GM18858 (cell line): ENCODE measurements at regions not wholly inside any gene's neighbourhood (a gene's known extent, or its start where the extent isn't known, plus 50 kb on each side); places are given as distances from the start of the nearest gene placed in this dataset.

ENCODE experiments used
- ATAC-seq: cut with Tn5 transposase; IDR thresholded peaks from one replicate; pipeline ENCODE4 v1.9.1; 2021; ENCODE audit not compliant: unreplicated experiment

- no peak for ATAC-seq
Measured at GRCh38 chr15:70508561-70509281, 254.6 kb downstream of the UACA start.

- ATAC-seq: no peak
Measured at GRCh38 chr15:70507772-70508371, 255.5 kb downstream of the UACA start.

- no peak for ATAC-seq
Measured at GRCh38 chr15:70505936-70506912, 257.1 kb downstream of the UACA start.

GRCh38 chr15:70505411-70505919, 257.9 kb downstream of the UACA start:
- no peak for ATAC-seq

- no peak for ATAC-seq
Measured at GRCh38 chr15:70504988-70505387, 258.4 kb downstream of the UACA start.

GRCh38 chr15:70504299-70504951, 258.9 kb downstream of the UACA start:
- ATAC-seq: no peak

GRCh38 chr15:70503798-70504298, 259.5 kb downstream of the UACA start:
- ATAC-seq: no peak

- no peak for ATAC-seq
Measured at GRCh38 chr15:70503073-70503745, 260.1 kb downstream of the UACA start.

GRCh38 chr15:70502529-70502928, 260.8 kb downstream of the UACA start:
- no peak for ATAC-seq

- no peak for ATAC-seq
Measured at GRCh38 chr15:70501849-70502248, 261.5 kb downstream of the UACA start.

GRCh38 chr15:70501121-70501727, 262.1 kb downstream of the UACA start:
- no peak for ATAC-seq

- no peak for ATAC-seq
Measured at GRCh38 chr15:70499791-70500190, 263.6 kb downstream of the UACA start.

GRCh38 chr15:70498096-70498626, 265.2 kb downstream of the UACA start:
- no peak for ATAC-seq

GRCh38 chr15:70497661-70498060, 265.7 kb downstream of the UACA start:
- no peak for ATAC-seq

GRCh38 chr15:70495991-70496599, 267.3 kb downstream of the UACA start:
- no peak for ATAC-seq

GRCh38 chr15:70494852-70495571, 268.3 kb downstream of the UACA start:
- no peak for ATAC-seq

- no peak for ATAC-seq
Measured at GRCh38 chr15:70494517-70494851, 268.9 kb downstream of the UACA start.

- ATAC-seq: no peak
Measured at GRCh38 chr15:70493787-70494516, 269.4 kb downstream of the UACA start.
